ENCODE measurements at regions not wholly inside any gene's neighbourhood (a gene's known extent, or its start where the extent isn't known, plus 50 kb on each side); places are given as distances from the start of the nearest gene placed in this dataset.

GRCh38 chr18:29154758-29155725 lies 978.1 kb upstream of the CDH2 start:
- TF ChIP-seq CTCF (IDR thresholded peaks at IDR 0.05), result no peak
- no peak for TF ChIP-seq POLR2A (IDR thresholded peaks at IDR 0.05)

Data from heart left ventricle (tissue), 13 donors.